H9 (cell line): ENCODE measurements at regions not wholly inside any gene's neighbourhood (a gene's known extent, or its start where the extent isn't known, plus 50 kb on each side); places are given as distances from the start of the nearest gene placed in this dataset.

Experiments
- DNase-seq: peaks from one replicate; pipeline ENCODE4 v3.0.0-alpha.2; 2017
- H2AFZ ChIP-seq: one replicate; pipeline ENCODE4 v1.6.1; 2013; ENCODE audit warnings: mild to moderate bottlenecking, low read length, control low read depth, moderate library complexity
- H2AK5ac ChIP-seq: 2 replicates; pipeline ENCODE4 v1.6.1; 2013; ENCODE audit warnings: low read length, control low read depth, mixed read lengths; ENCODE audit not compliant: insufficient read length
- H2BK120ac ChIP-seq: one replicate; pipeline ENCODE4 v1.6.1; 2013; ENCODE audit warnings: low read depth, mild to moderate bottlenecking, low read length, control low read depth, inconsistent platforms; ENCODE audit not compliant: poor library complexity, severe bottlenecking
- H2BK12ac ChIP-seq: 2 replicates; pipeline ENCODE4 v1.6.1; 2013; ENCODE audit warnings: low read length, control low read depth, mixed read lengths, low read depth; ENCODE audit not compliant: insufficient read length
- H2BK15ac ChIP-seq: 2 replicates; pipeline ENCODE4 v1.6.1; 2013; ENCODE audit warnings: low read depth, low read length, control low read depth
- H2BK20ac ChIP-seq: one replicate; pipeline ENCODE4 v1.6.1; 2013; ENCODE audit warnings: low read depth, mild to moderate bottlenecking, low read length, control low read depth, inconsistent platforms; ENCODE audit not compliant: poor library complexity, severe bottlenecking
- H2BK5ac ChIP-seq: 2 replicates; pipeline ENCODE4 v1.6.1; 2013; ENCODE audit warnings: low read length, control low read depth, mixed read lengths; ENCODE audit not compliant: insufficient read length
- H3K14ac ChIP-seq: 2 replicates; pipeline ENCODE4 v1.6.1; 2013; ENCODE audit warnings: low read length, control low read depth; ENCODE audit not compliant: insufficient read depth
- H3K18ac ChIP-seq: 2 replicates; pipeline ENCODE4 v1.6.1; 2013; ENCODE audit warnings: low read depth, mild to moderate bottlenecking, mixed read lengths, low read length, control low read depth; ENCODE audit not compliant: insufficient read length
- H3K23ac ChIP-seq: 2 replicates; pipeline ENCODE4 v1.6.1; 2013; ENCODE audit warnings: low read length, control low read depth, mixed read lengths, low read depth; ENCODE audit not compliant: insufficient read length
- H3K23me2 ChIP-seq: 2 replicates; pipeline ENCODE4 v1.6.1; 2013; ENCODE audit warnings: low read depth, mild to moderate bottlenecking, mixed read lengths, low read length, control low read depth; ENCODE audit not compliant: insufficient read length, poor library complexity, severe bottlenecking
- H3K27ac ChIP-seq: 2 replicates; pipeline ENCODE4 v1.5.1; 2013; ENCODE audit warnings: low read length, control low read depth, mixed read lengths, low read depth; ENCODE audit not compliant: insufficient read length
- H3K27me3 ChIP-seq: 2 replicates; pipeline ENCODE4 v1.6.1; 2013; ENCODE audit warnings: low read length, control low read depth, inconsistent platforms; ENCODE audit not compliant: insufficient read depth
- H3K4ac ChIP-seq: 2 replicates; pipeline ENCODE4 v1.6.1; 2013; ENCODE audit warnings: low read depth, mild to moderate bottlenecking, control low read depth, inconsistent platforms, low read length, moderate library complexity
- H3K4me1 ChIP-seq: 2 replicates; pipeline ENCODE4 v1.6.1; 2013; ENCODE audit warnings: low read length, control low read depth, inconsistent platforms; ENCODE audit not compliant: insufficient read depth
- H3K4me2 ChIP-seq: 2 replicates; pipeline ENCODE4 v1.6.1; 2013; ENCODE audit warnings: low read length, control low read depth, mixed read lengths; ENCODE audit not compliant: insufficient read length, insufficient read depth
- H3K56ac ChIP-seq: 2 replicates; pipeline ENCODE4 v1.6.1; 2013; ENCODE audit warnings: low read depth, mild to moderate bottlenecking, mixed read lengths, low read length, control low read depth; ENCODE audit not compliant: insufficient read length
- H3K79me1 ChIP-seq: 2 replicates; pipeline ENCODE4 v1.6.1; 2013; ENCODE audit warnings: low read depth, mild to moderate bottlenecking, moderate library complexity, low read length, control low read depth, inconsistent platforms; ENCODE audit not compliant: insufficient read depth, poor library complexity, severe bottlenecking
- H3K79me2 ChIP-seq: 2 replicates; pipeline ENCODE4 v1.6.1; 2013; ENCODE audit warnings: low read length, control low read depth, inconsistent platforms; ENCODE audit not compliant: insufficient read depth
- H3K9ac ChIP-seq: 2 replicates; pipeline ENCODE4 v1.6.1; 2013; ENCODE audit warnings: low read length, control low read depth, mixed read lengths; ENCODE audit not compliant: insufficient read length; ENCODE audit errors: extremely low read depth
- H3K9me3 ChIP-seq: one replicate; pipeline ENCODE4 v1.6.1; 2013; ENCODE audit warnings: low read depth, low read length, inconsistent platforms; ENCODE audit not compliant: control insufficient read depth
- H3T11ph ChIP-seq: one replicate; pipeline ENCODE4 v1.6.1; 2013; ENCODE audit warnings: mild to moderate bottlenecking, low read length, control low read depth, inconsistent platforms
- H4K20me1 ChIP-seq: one replicate; pipeline ENCODE4 v1.6.1; 2013; ENCODE audit not compliant: control insufficient read depth, insufficient read length, insufficient read depth
- H4K5ac ChIP-seq: 2 replicates; pipeline ENCODE4 v1.6.1; 2013; ENCODE audit warnings: low read depth, mild to moderate bottlenecking, mixed read lengths, low read length, control low read depth; ENCODE audit not compliant: insufficient read length
- H4K8ac ChIP-seq: replicated peaks from 2 replicates; pipeline ENCODE4 v1.6.1; 2013; ENCODE audit warnings: low read length, control low read depth, mixed read lengths, low read depth; ENCODE audit not compliant: insufficient read length
- H4K91ac ChIP-seq: 2 replicates; pipeline ENCODE4 v1.6.1; 2013; ENCODE audit warnings: low read depth, mild to moderate bottlenecking, moderate library complexity, mixed read lengths, low read length, control low read depth; ENCODE audit not compliant: insufficient read length
- H3K27ac Mint-ChIP-seq, 3 experiments: 2 replicates in 2 of 3; 3 replicates in 1 of 3; pipeline ENCODE4 v1.8.0; 2020 to 2021; ENCODE audit warnings: mixed read lengths in 3 of 3, mild to moderate bottlenecking in 1 of 3, moderate library complexity in 1 of 3
- H3K27me3 Mint-ChIP-seq: 2 replicates; pipeline ENCODE4 v1.8.0; 2021; ENCODE audit warnings: low read depth, mild to moderate bottlenecking, moderate library complexity, mixed read lengths
- H3K36me3 Mint-ChIP-seq, 3 experiments: 2 replicates in 2 of 3; 3 replicates in 1 of 3; pipeline ENCODE4 v1.8.0; 2020 to 2021; ENCODE audit warnings: low read depth in 3 of 3, mixed read lengths in 3 of 3; ENCODE audit not compliant: insufficient read depth in 1 of 3
- H3K4me1 Mint-ChIP-seq, 2 experiments: 2 replicates each; pipeline ENCODE4 v1.8.0; 2020; ENCODE audit warnings: mixed read lengths in 2 of 2
- H3K4me3 Mint-ChIP-seq, 2 experiments: 2 replicates in 1 of 2; 3 replicates in 1 of 2; pipeline ENCODE4 v1.8.0; 2020 to 2021; ENCODE audit warnings: mild to moderate bottlenecking in 2 of 2, mixed read lengths in 2 of 2, moderate library complexity in 1 of 2
- H3K9me3 Mint-ChIP-seq, 2 experiments: 2 replicates in 1 of 2; 3 replicates in 1 of 2; pipeline ENCODE4 v1.8.0; 2020; ENCODE audit warnings: mild to moderate bottlenecking in 2 of 2, mixed read lengths in 2 of 2, moderate library complexity in 1 of 2
- CTCF ChIP-seq: fragments of 200-600 bp; sonication (generic); conservative IDR thresholded peaks from 3 replicates; pipeline ENCODE4 v1.8.0; 2021; ENCODE audit warnings: antibody characterized with exemption, mild to moderate bottlenecking
- WGBS: extraction: QIAGEN DNeasy Blood & Tissue Kit; methylation state at CpG from one replicate; pipeline ENCODE4 v1.1.7; 2013; ENCODE audit warnings: missing lambda C conversion rate, low lambda C conversion rate, mixed read lengths; ENCODE audit not compliant: insufficient read length; ENCODE audit errors: extremely low coverage; 5-methylcytosine and 5-hydroxymethylcytosine counted together

- H3K27ac ChIP-seq = no peak overlapping the region
- no peak overlapping the region for H3K9ac ChIP-seq
- no peak for TF ChIP-seq CTCF
- no peaks in the 10 kb centered on the region for H3K4me1 ChIP-seq
- H2AK5ac ChIP-seq = no peak overlapping the region
- H3K4ac ChIP-seq = no peak overlapping the region
- H3K79me2 ChIP-seq = no peaks in the 10 kb centered on the region
- no peaks in the 10 kb centered on the region for H3K9me3 ChIP-seq
- H3T11ph ChIP-seq = no peak overlapping the region
- H3K56ac ChIP-seq = no peak overlapping the region
- no peak overlapping the region for H3K27ac Mint-ChIP-seq
- no peak overlapping the region for H3K18ac ChIP-seq
- H3K23ac ChIP-seq = no peak overlapping the region
- no peak overlapping the region for H3K4me3 Mint-ChIP-seq
- H4K8ac ChIP-seq = no peak overlapping the region
- H2BK15ac ChIP-seq = no peak overlapping the region
- no peaks in the 10 kb centered on the region for H4K20me1 ChIP-seq
- H3K27me3 Mint-ChIP-seq = no peaks in the 10 kb centered on the region
- no peak overlapping the region for H2BK5ac ChIP-seq
- H3K79me1 ChIP-seq = no peaks in the 10 kb centered on the region
- no peak overlapping the region for H2BK20ac ChIP-seq
- no peak overlapping the region for H3K14ac ChIP-seq
- H2BK120ac ChIP-seq = no peak overlapping the region
- H4K5ac ChIP-seq = no peak overlapping the region
- no CpG with 5 or more reads among the region's 6 CpGs for WGBS
- H3K23me2 ChIP-seq = no peaks in the 10 kb centered on the region
- H4K91ac ChIP-seq = no peak overlapping the region
- H3K4me1 Mint-ChIP-seq = peaks cover 7 to 13% of the 10 kb centered on the region in 2 experiments
- no peaks in the 10 kb centered on the region for H3K36me3 Mint-ChIP-seq
- no peak overlapping the region for H2BK12ac ChIP-seq
- no peaks in the 10 kb centered on the region for H3K9me3 Mint-ChIP-seq
- H3K27me3 ChIP-seq = no peaks in the 10 kb centered on the region
- no peak overlapping the region for H2AFZ ChIP-seq
- no peak for DNase-seq
- no peak overlapping the region for H3K4me2 ChIP-seq
Measured at GRCh38 chr18:61973273-61974115, 80.7 kb upstream of the RNF152 start.
